Panc1 (cell line): ENCODE measurements at regions not wholly inside any gene's neighbourhood (a gene's known extent, or its start where the extent isn't known, plus 50 kb on each side); places are given as distances from the start of the nearest gene placed in this dataset.

Experiments
- POLR2AphosphoS5 ChIP-seq: IDR thresholded peaks from 2 replicates; pipeline ENCODE4 v1.6.1; 2012; ENCODE audit warnings: mild to moderate bottlenecking, low read depth, low read length, moderate library complexity
- TF ChIP-seq, protein P1 (sequence below): fragments of 450-650 bp; IDR thresholded peaks from 2 replicates; pipeline ENCODE4 v1.5.1; 2017; ENCODE audit warnings: mild to moderate bottlenecking
- TF ChIP-seq, protein P2 (sequence below), 2 experiments: IDR thresholded peaks; 2 replicates each; pipeline ENCODE4 v1.6.1; 2011 to 2012; ENCODE audit warnings: low read depth in 2 of 2, control low read depth in 1 of 2, low read length in 1 of 2, mild to moderate bottlenecking in 1 of 2, moderate library complexity in 1 of 2; ENCODE audit not compliant: insufficient read depth in 1 of 2

DNA sequence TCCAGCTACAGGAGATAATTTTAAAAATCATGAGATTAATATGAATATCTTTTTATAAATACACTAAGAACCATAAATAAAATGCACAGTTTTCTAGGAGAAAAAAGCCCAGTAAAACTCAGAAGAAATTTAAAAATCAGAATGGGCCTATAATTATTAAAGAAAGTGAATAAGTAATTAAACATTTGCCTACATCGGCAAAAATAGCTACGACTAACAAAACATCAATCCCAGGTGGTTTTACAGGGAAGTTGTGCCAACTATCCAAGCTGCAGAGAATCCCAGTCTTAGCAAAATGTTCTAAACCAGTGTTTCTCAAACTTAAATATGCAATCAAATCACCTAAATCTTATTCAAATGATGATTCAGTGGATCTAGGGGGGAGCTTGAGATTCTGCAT is 180.0 kb downstream of the TRIM29 start:
- no peak for TF ChIP-seq POLR2AphosphoS5
- TF ChIP-seq, protein P1, sequence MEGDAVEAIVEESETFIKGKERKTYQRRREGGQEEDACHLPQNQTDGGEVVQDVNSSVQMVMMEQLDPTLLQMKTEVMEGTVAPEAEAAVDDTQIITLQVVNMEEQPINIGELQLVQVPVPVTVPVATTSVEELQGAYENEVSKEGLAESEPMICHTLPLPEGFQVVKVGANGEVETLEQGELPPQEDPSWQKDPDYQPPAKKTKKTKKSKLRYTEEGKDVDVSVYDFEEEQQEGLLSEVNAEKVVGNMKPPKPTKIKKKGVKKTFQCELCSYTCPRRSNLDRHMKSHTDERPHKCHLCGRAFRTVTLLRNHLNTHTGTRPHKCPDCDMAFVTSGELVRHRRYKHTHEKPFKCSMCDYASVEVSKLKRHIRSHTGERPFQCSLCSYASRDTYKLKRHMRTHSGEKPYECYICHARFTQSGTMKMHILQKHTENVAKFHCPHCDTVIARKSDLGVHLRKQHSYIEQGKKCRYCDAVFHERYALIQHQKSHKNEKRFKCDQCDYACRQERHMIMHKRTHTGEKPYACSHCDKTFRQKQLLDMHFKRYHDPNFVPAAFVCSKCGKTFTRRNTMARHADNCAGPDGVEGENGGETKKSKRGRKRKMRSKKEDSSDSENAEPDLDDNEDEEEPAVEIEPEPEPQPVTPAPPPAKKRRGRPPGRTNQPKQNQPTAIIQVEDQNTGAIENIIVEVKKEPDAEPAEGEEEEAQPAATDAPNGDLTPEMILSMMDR, result no peak
- TF ChIP-seq, protein P2, sequence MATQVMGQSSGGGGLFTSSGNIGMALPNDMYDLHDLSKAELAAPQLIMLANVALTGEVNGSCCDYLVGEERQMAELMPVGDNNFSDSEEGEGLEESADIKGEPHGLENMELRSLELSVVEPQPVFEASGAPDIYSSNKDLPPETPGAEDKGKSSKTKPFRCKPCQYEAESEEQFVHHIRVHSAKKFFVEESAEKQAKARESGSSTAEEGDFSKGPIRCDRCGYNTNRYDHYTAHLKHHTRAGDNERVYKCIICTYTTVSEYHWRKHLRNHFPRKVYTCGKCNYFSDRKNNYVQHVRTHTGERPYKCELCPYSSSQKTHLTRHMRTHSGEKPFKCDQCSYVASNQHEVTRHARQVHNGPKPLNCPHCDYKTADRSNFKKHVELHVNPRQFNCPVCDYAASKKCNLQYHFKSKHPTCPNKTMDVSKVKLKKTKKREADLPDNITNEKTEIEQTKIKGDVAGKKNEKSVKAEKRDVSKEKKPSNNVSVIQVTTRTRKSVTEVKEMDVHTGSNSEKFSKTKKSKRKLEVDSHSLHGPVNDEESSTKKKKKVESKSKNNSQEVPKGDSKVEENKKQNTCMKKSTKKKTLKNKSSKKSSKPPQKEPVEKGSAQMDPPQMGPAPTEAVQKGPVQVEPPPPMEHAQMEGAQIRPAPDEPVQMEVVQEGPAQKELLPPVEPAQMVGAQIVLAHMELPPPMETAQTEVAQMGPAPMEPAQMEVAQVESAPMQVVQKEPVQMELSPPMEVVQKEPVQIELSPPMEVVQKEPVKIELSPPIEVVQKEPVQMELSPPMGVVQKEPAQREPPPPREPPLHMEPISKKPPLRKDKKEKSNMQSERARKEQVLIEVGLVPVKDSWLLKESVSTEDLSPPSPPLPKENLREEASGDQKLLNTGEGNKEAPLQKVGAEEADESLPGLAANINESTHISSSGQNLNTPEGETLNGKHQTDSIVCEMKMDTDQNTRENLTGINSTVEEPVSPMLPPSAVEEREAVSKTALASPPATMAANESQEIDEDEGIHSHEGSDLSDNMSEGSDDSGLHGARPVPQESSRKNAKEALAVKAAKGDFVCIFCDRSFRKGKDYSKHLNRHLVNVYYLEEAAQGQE (IDR thresholded peaks at IDR 0.05; ENCODE audit: insufficient read depth in 1 of 2, low read depth in 2 of 2, low read length in 1 of 2), result no peak
